ENCODE measurements at regions not wholly inside any gene's neighbourhood (a gene's known extent, or its start where the extent isn't known, plus 50 kb on each side); places are given as distances from the start of the nearest gene placed in this dataset.

DNA sequence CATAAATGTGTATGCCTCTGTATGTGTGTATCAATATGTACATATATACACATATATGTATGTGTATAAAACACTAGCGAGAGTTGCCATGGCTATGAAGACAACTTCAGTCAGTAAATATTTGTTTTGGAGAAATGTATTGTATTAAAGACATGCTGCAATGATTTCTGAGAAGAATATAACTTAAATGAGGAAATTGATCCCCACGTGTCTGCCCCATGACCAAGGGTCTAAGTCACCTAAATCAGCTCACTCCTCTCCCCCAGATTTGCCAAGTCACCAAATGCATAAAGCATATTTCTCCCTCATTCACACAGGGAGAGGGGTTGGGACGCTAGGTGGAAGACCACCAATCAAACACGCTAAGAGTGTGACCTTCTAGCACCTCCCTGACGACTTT, 58.3 kb upstream of the LYST start:
- no peak for DNase-seq (ENCODE audit: low read depth in 4 of 4, low spot score in 3 of 4)

DNA sequence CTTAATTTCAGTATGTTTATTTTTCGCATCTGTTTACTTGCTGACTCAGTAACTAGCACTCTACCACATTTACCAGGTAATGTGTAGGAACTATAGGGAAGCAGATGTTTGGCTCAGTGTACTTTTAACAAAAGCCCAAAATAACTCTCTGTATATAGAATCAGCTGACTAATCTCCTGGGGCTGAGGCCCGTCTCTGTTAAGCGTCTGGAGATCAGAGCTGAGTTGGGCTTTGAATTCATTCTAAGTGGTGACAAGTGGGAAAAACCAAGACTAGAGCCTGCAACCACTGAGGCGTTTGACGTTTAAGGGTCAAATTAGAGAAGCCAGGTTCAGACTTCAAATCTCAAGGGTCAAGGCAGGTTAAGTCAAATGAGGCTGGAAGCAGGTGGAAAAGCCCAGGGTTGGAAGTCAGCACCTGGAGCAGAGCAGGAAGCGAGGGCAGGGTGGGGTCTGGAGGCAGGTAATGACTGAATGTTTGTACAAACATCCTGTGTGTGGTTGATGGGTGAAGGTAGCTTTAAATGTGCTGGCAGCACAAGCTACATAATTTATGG, 56.8 kb upstream of the LYST start:
- no peak for DNase-seq (ENCODE audit: low read depth in 4 of 4, low spot score in 3 of 4)

DNA sequence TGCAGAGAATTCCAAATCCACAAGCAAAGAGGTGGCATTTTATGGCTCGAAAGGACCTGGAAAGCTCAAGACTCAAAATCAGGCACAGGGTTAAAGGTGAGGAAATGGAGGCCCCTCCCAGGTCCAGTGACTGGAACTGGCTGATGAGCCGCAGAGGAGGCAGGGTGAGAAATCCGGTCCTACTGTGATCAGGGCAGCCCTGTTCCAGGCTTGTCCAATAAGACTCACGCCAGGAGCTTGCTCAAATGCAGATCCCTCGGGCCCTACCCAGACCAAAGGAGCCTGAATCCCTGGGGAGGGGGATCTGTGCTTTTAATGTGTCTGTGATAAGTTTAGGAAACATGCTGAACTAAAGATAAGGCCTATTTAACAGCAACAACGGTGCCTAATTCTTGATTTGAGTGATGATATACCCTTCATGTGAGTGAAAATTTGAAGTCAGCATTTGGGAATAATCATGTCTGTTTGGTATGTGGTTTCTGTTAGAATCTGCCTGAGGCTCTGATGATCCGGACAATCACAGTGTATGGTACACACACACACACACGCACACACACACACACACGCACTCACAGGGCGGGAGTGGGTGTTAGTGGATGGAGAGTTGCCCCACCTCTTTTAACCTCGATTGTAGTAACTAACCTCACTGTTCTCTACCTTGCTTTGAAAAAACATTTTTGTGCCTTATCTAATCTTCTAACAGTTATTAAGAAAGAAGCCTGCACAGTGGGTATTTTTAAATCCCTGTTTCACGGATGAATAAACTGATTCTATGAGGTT, 54.1 kb upstream of the LYST start:
- no peak for DNase-seq (ENCODE audit: low read depth in 4 of 4, low spot score in 3 of 4)

DNA sequence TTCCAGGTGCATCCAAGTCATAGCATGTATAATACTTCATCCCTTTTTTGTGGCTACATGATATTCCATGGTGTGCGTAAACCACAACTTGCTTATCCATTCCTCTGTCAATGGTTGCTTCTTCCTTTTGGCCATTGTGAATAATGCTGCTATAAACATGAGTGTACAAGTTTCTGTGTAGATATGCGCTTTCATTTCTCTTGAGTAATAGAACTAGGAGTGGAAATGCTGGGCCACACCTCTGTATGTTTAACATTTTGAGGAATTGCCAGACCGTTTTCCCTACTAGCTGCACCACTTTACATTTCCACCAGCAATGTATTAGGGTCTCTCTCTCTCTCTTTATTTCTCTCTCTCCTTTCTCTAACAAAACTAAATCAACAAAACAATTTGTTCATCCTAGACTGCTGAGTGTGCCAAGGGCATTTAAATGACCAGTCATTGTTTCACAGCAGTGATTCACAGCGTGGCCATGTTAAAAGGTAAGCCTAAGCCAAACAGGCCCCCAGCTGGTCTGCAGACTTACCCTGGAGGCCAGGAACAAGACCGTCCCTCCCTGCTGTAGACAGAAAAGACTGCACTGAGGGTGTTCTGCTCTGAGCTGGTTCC, 53.2 kb upstream of the LYST start:
- DNase-seq (ENCODE audit: low read depth in 4 of 4, low spot score in 3 of 4), result no peak

DNA sequence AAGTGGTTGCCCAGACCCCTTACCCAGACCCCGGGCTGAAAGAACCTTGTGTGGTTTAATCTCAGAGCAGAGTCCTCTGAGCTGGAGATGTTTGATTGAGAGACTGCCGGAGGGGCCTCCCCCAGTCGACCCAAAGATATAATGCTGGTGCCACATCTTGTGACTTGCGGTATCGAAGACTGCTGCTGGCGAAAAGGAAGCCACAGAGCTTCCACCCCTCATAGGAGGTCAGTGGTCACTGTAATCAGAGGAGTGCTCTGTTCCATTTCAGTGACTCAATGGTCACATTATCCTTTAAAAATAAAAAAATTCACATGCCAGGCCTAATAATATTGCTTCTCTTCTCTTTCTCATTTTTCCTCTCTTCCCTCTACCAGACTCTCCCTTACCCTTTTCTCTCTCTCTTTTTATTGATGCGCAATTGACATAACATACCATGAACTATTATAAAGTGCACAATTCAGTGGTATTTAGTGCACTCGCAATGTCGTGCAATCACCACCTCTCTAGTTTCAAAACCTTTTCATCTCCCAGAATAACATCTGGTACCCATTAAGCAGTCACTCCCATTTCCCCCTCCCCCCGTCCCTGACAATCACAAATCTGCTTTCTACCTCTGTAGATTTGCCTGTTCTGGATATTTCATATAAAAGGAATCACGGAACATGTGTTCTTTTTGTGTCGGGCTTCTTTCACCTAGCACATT, 52.6 kb upstream of the LYST start:
- no peak for DNase-seq (ENCODE audit: low read depth in 4 of 4, low spot score in 3 of 4)

DNA sequence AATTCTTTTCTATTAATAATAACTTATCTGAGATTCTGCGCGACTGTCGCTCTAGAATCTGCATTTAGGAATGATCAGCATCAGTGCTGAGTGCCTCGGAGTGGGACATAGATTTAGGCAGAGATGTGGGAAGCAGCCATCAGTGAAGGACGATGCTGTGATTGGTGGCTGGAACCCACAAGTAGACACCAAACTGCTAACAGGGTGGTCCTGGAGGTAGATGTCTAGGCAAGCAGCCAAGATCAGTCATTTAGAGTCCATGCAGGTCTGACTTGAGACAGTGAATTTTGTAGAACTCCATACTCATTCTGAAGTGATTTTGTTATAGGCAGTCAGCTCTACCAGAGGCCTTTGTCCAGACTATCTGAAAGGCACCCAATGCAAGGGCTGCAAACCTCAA, 51.8 kb upstream of the LYST start:
- no peak for DNase-seq (ENCODE audit: low read depth in 4 of 4, low spot score in 3 of 4)

DNA sequence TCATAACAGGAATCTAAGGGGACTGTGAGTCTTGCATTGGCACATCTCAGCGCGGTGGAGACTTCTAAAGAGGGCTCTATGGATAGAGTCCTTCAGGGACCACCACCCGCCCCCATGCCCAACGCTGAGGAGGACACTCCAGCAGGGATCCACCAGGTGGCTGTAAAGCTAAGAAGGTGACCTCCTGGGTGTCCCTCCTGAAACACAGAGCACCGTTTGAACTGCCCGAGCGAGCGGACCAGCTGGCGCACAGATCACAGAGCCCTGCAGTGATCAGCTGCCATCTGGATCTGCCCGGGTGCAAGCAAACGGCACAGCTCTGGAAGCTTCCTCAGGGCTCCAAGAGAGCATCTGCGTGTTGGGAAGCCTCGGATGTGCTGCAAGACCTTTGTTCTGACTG, 51.3 kb upstream of the LYST start:
- DNase-seq (ENCODE audit: low read depth in 4 of 4, low spot score in 3 of 4), result no peak

DNA sequence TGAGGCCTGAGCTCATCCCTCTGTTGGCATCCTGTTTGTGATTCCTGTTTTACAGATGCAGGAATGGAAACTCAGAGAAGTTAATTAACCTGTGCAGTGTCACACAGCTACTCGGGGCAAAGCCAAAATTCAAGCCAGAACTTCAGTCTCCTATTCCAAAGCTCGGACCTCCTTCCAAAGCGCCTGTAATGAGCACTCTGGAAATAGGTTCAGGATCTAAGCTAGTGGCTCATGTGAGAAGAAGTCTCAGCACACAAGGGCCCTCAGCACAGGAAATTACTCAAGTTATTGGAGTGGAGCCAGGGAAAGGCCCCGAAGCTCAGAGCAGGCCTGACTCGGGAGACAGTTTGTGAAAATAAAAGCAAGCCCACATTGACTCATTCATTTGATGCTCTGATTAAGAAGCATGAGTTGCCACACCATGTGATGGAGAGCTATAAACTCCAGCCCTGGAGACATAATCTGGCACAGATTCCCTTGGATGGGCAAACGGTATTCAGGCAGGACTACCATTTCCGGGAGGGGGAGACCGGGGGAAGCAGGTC, 50.6 kb upstream of the LYST start:
- peak; percentile 38 to 58 (median 49) for DNase-seq (ENCODE audit: low read depth in 4 of 4, low spot score in 3 of 4)
